Bronchial epithelial cell (primary cell): ENCODE measurements at regions not wholly inside any gene's neighbourhood (a gene's known extent, or its start where the extent isn't known, plus 50 kb on each side); places are given as distances from the start of the nearest gene placed in this dataset.

Experiments used
- DNase-seq: peaks from one replicate; pipeline ENCODE4 v3.0.0-alpha.2; 2010; ENCODE audit warnings: low read depth
- FAIRE-seq: peaks from 2 replicates; lab custom pipeline; 2011; peaks lifted over from hg19 to GRCh38; lab: Jason Lieb, UNC
- H3K27me3 ChIP-seq: 2 replicates; pipeline ENCODE4 v1.5.1; 2011; ENCODE audit warnings: low read length; ENCODE audit not compliant: control insufficient read depth, insufficient read depth
- H3K36me3 ChIP-seq: 2 replicates; pipeline ENCODE4 v1.5.1; 2011; ENCODE audit warnings: low read length; ENCODE audit not compliant: control insufficient read depth, insufficient read depth
- H3K4me3 ChIP-seq: 2 replicates; pipeline ENCODE4 v1.5.1; 2011; ENCODE audit warnings: mild to moderate bottlenecking, low read depth, low read length, control low read depth
- CTCF ChIP-seq: IDR thresholded peaks from 2 replicates; pipeline ENCODE4 v1.5.1; 2011; ENCODE audit warnings: mild to moderate bottlenecking, moderate library complexity, low read length, control low read depth, inconsistent platforms; ENCODE audit not compliant: insufficient read depth, severe bottlenecking

GRCh38 chr4:187077744-187078401, 354.2 kb upstream of the FAT1 start:
- FAIRE-seq (no peak), DNase-seq (no peak)
- H3K36me3 ChIP-seq: no peaks in the 10 kb centered on the region
- H3K27me3 ChIP-seq: no peaks in the 10 kb centered on the region
- TF ChIP-seq CTCF: no peak
- H3K4me3 ChIP-seq: no peak overlapping the region

GRCh38 chr4:187084701-187085100, 361.0 kb upstream of the FAT1 start:
- no peak for DNase-seq
- TF ChIP-seq CTCF: no peak

GRCh38 chr4:187085339-187085738, 361.7 kb upstream of the FAT1 start:
- H3K36me3 ChIP-seq: no peaks in the 10 kb centered on the region
- DNase-seq: no peak
- H3K27me3 ChIP-seq: no peaks in the 10 kb centered on the region
- no peak for TF ChIP-seq CTCF
- no peak overlapping the region for H3K4me3 ChIP-seq
- no peak for FAIRE-seq

More at GRCh38 chr4:187084701-187085100, 361.0 kb upstream of the FAT1 start:
- H3K36me3 ChIP-seq: no peaks in the 10 kb centered on the region
- no peaks in the 10 kb centered on the region for H3K27me3 ChIP-seq
- no peak for FAIRE-seq
- no peak overlapping the region for H3K4me3 ChIP-seq

GRCh38 chr4:187086151-187086550, 362.5 kb upstream of the FAT1 start:
- DNase-seq: no peak
- no peak for FAIRE-seq
- no peak for TF ChIP-seq CTCF
- no peaks in the 10 kb centered on the region for H3K27me3 ChIP-seq
- no peak overlapping the region for H3K4me3 ChIP-seq
- H3K36me3 ChIP-seq: no peaks in the 10 kb centered on the region

GRCh38 chr4:187088070-187088799, 364.6 kb upstream of the FAT1 start:
- FAIRE-seq (no peak), DNase-seq (no peak)
- Histone ChIP-seq H3K36me3 (no peaks in the 10 kb centered on the region), H3K4me3 (no peak overlapping the region), H3K27me3 (no peaks in the 10 kb centered on the region)
- TF ChIP-seq CTCF: no peak
